ENCODE measurements at regions not wholly inside any gene's neighbourhood (a gene's known extent, or its start where the extent isn't known, plus 50 kb on each side); places are given as distances from the start of the nearest gene placed in this dataset.
"Not testable (repeated sequence)": the region's sequence is repeated elsewhere in the genome, so short reads cannot be mapped to it uniquely, and the experiment has no call there.

GRCh38 chr5:40226906-40227305, 452.8 kb upstream of the PTGER4 start:
- H3K4me3 ChIP-seq (ENCODE audit: low read depth in 1 of 2, low read length in 2 of 2) = no peak overlapping the region
- no peaks in the 10 kb centered on the region for H3K36me3 ChIP-seq (ENCODE audit: control insufficient read depth in 2 of 2, insufficient read depth in 2 of 2, low read length in 1 of 2)
- no peaks in the 10 kb centered on the region for H3K27me3 ChIP-seq (ENCODE audit: control insufficient read depth in 1 of 2, insufficient read depth in 2 of 2, low read length in 2 of 2)
- WGBS, 2 donors = 45 to 64% methylated on average over 2 of the region's 2 CpGs
- no peaks in the 10 kb centered on the region for H3K9me3 ChIP-seq (ENCODE audit: control insufficient read depth in 2 of 2, insufficient read depth in 1 of 2, low read depth in 1 of 2, low read length in 1 of 2)
- no peak overlapping the region for H3K27ac ChIP-seq (ENCODE audit: low read depth in 2 of 2, low read length in 1 of 2)
- H3K4me1 ChIP-seq (ENCODE audit: control insufficient read depth in 2 of 2, insufficient read depth in 2 of 2, low read length in 1 of 2) = peaks cover 0 to 2% of the 10 kb centered on the region in 2 donors

GRCh38 chr5:40225147-40225546, 454.6 kb upstream of the PTGER4 start:
- not testable (repeated sequence) for H3K27ac ChIP-seq (ENCODE audit: low read depth in 2 of 2, low read length in 1 of 2); H3K4me3 ChIP-seq (ENCODE audit: low read depth in 1 of 2, low read length in 2 of 2); H3K9me3 ChIP-seq (ENCODE audit: control insufficient read depth in 2 of 2, insufficient read depth in 1 of 2, low read depth in 1 of 2, low read length in 1 of 2); H3K4me1 ChIP-seq (ENCODE audit: control insufficient read depth in 2 of 2, insufficient read depth in 2 of 2, low read length in 1 of 2); H3K27me3 ChIP-seq (ENCODE audit: control insufficient read depth in 1 of 2, insufficient read depth in 2 of 2, low read length in 2 of 2); H3K36me3 ChIP-seq (ENCODE audit: control insufficient read depth in 2 of 2, insufficient read depth in 2 of 2, low read length in 1 of 2)
- WGBS, 2 donors = 70 to 83% methylated on average over 1 to 2 of the region's 2 CpGs

- Histone ChIP-seq H3K27me3 (ENCODE audit: control insufficient read depth in 1 of 2, insufficient read depth in 2 of 2, low read length in 2 of 2) (no peaks in the 10 kb centered on the region), H3K4me1 (ENCODE audit: control insufficient read depth in 2 of 2, insufficient read depth in 2 of 2, low read length in 1 of 2) (peaks cover 0 to 2% of the 10 kb centered on the region in 2 donors), H3K27ac (ENCODE audit: low read depth in 2 of 2, low read length in 1 of 2) (no peak overlapping the region), H3K36me3 (ENCODE audit: control insufficient read depth in 2 of 2, insufficient read depth in 2 of 2, low read length in 1 of 2) (no peaks in the 10 kb centered on the region), H3K9me3 (ENCODE audit: control insufficient read depth in 2 of 2, insufficient read depth in 1 of 2, low read depth in 1 of 2, low read length in 1 of 2) (no peaks in the 10 kb centered on the region), H3K4me3 (ENCODE audit: low read depth in 1 of 2, low read length in 2 of 2) (no peak overlapping the region)
- WGBS, 2 donors = 60 to 73% methylated on average over 2 of the region's 2 CpGs
These were observed 455.3 kb upstream of the PTGER4 start for GRCh38 chr5:40224421-40224820.

- H3K36me3 ChIP-seq (ENCODE audit: control insufficient read depth in 2 of 2, insufficient read depth in 2 of 2, low read length in 1 of 2) = no peaks in the 10 kb centered on the region
- no peak overlapping the region for H3K27ac ChIP-seq (ENCODE audit: low read depth in 2 of 2, low read length in 1 of 2)
- H3K4me3 ChIP-seq (ENCODE audit: low read depth in 1 of 2, low read length in 2 of 2) = no peak overlapping the region
- H3K9me3 ChIP-seq (ENCODE audit: control insufficient read depth in 2 of 2, insufficient read depth in 1 of 2, low read depth in 1 of 2, low read length in 1 of 2) = no peaks in the 10 kb centered on the region
- H3K27me3 ChIP-seq (ENCODE audit: control insufficient read depth in 1 of 2, insufficient read depth in 2 of 2, low read length in 2 of 2) = no peaks in the 10 kb centered on the region
- H3K4me1 ChIP-seq (ENCODE audit: control insufficient read depth in 2 of 2, insufficient read depth in 2 of 2, low read length in 1 of 2) = peaks cover 0 to 2% of the 10 kb centered on the region in 2 donors
- 75 to 76% methylated on average over 5 of the region's 5 CpGs for WGBS, 2 donors
These were observed 455.8 kb upstream of the PTGER4 start for GRCh38 chr5:40223884-40224402.

GRCh38 chr5:40221796-40222195, 457.9 kb upstream of the PTGER4 start:
- Histone ChIP-seq H3K36me3 (ENCODE audit: control insufficient read depth in 2 of 2, insufficient read depth in 2 of 2, low read length in 1 of 2) (no peaks in the 10 kb centered on the region), H3K9me3 (ENCODE audit: control insufficient read depth in 2 of 2, insufficient read depth in 1 of 2, low read depth in 1 of 2, low read length in 1 of 2) (no peaks in the 10 kb centered on the region), H3K27me3 (ENCODE audit: control insufficient read depth in 1 of 2, insufficient read depth in 2 of 2, low read length in 2 of 2) (no peaks in the 10 kb centered on the region), H3K4me3 (ENCODE audit: low read depth in 1 of 2, low read length in 2 of 2) (no peak overlapping the region), H3K27ac (ENCODE audit: low read depth in 2 of 2, low read length in 1 of 2) (no peak overlapping the region), H3K4me1 (ENCODE audit: control insufficient read depth in 2 of 2, insufficient read depth in 2 of 2, low read length in 1 of 2) (no peaks in the 10 kb centered on the region)
- WGBS, 2 donors = 77 to 82% methylated on average over 4 of the region's 4 CpGs

- Histone ChIP-seq H3K4me1 (ENCODE audit: control insufficient read depth in 2 of 2, insufficient read depth in 2 of 2, low read length in 1 of 2) (no peaks in the 10 kb centered on the region), H3K27me3 (ENCODE audit: control insufficient read depth in 1 of 2, insufficient read depth in 2 of 2, low read length in 2 of 2) (no peaks in the 10 kb centered on the region), H3K4me3 (ENCODE audit: low read depth in 1 of 2, low read length in 2 of 2) (no peak overlapping the region), H3K36me3 (ENCODE audit: control insufficient read depth in 2 of 2, insufficient read depth in 2 of 2, low read length in 1 of 2) (no peaks in the 10 kb centered on the region), H3K9me3 (ENCODE audit: control insufficient read depth in 2 of 2, insufficient read depth in 1 of 2, low read depth in 1 of 2, low read length in 1 of 2) (no peaks in the 10 kb centered on the region), H3K27ac (ENCODE audit: low read depth in 2 of 2, low read length in 1 of 2) (no peak overlapping the region)
- 56 to 73% methylated on average over 2 of the region's 2 CpGs for WGBS, 2 donors
These were observed 458.5 kb upstream of the PTGER4 start for GRCh38 chr5:40221255-40221654.

GRCh38 chr5:40220260-40220659, 459.5 kb upstream of the PTGER4 start:
- H3K27ac ChIP-seq (ENCODE audit: low read depth in 2 of 2, low read length in 1 of 2) = no peak overlapping the region
- H3K9me3 ChIP-seq (ENCODE audit: control insufficient read depth in 2 of 2, insufficient read depth in 1 of 2, low read depth in 1 of 2, low read length in 1 of 2) = no peaks in the 10 kb centered on the region
- no peaks in the 10 kb centered on the region for H3K27me3 ChIP-seq (ENCODE audit: control insufficient read depth in 1 of 2, insufficient read depth in 2 of 2, low read length in 2 of 2)
- no peaks in the 10 kb centered on the region for H3K4me1 ChIP-seq (ENCODE audit: control insufficient read depth in 2 of 2, insufficient read depth in 2 of 2, low read length in 1 of 2)
- WGBS, 2 donors = 71 to 82% methylated on average over 2 of the region's 2 CpGs
- no peak overlapping the region for H3K4me3 ChIP-seq (ENCODE audit: low read depth in 1 of 2, low read length in 2 of 2)
- H3K36me3 ChIP-seq (ENCODE audit: control insufficient read depth in 2 of 2, insufficient read depth in 2 of 2, low read length in 1 of 2) = no peaks in the 10 kb centered on the region

GRCh38 chr5:40217553-40217952, 462.2 kb upstream of the PTGER4 start:
- Histone ChIP-seq H3K9me3 (ENCODE audit: control insufficient read depth in 2 of 2, insufficient read depth in 1 of 2, low read depth in 1 of 2, low read length in 1 of 2) (no peaks in the 10 kb centered on the region), H3K36me3 (ENCODE audit: control insufficient read depth in 2 of 2, insufficient read depth in 2 of 2, low read length in 1 of 2) (no peaks in the 10 kb centered on the region), H3K4me1 (ENCODE audit: control insufficient read depth in 2 of 2, insufficient read depth in 2 of 2, low read length in 1 of 2) (no peaks in the 10 kb centered on the region), H3K27me3 (ENCODE audit: control insufficient read depth in 1 of 2, insufficient read depth in 2 of 2, low read length in 2 of 2) (no peaks in the 10 kb centered on the region), H3K27ac (ENCODE audit: low read depth in 2 of 2, low read length in 1 of 2) (no peak overlapping the region), H3K4me3 (ENCODE audit: low read depth in 1 of 2, low read length in 2 of 2) (no peak overlapping the region)
- WGBS, 2 donors = 83 to 85% methylated on average over 4 of the region's 4 CpGs

- Histone ChIP-seq H3K27me3 (ENCODE audit: control insufficient read depth in 1 of 2, insufficient read depth in 2 of 2, low read length in 2 of 2) (no peaks in the 10 kb centered on the region), H3K4me3 (ENCODE audit: low read depth in 1 of 2, low read length in 2 of 2) (no peak overlapping the region), H3K27ac (ENCODE audit: low read depth in 2 of 2, low read length in 1 of 2) (no peak overlapping the region), H3K4me1 (ENCODE audit: control insufficient read depth in 2 of 2, insufficient read depth in 2 of 2, low read length in 1 of 2) (no peaks in the 10 kb centered on the region), H3K9me3 (ENCODE audit: control insufficient read depth in 2 of 2, insufficient read depth in 1 of 2, low read depth in 1 of 2, low read length in 1 of 2) (no peaks in the 10 kb centered on the region), H3K36me3 (ENCODE audit: control insufficient read depth in 2 of 2, insufficient read depth in 2 of 2, low read length in 1 of 2) (no peaks in the 10 kb centered on the region)
- 93 to 96% methylated on average over 1 of the region's 1 CpG for WGBS, 2 donors
These were observed 469.0 kb upstream of the PTGER4 start for GRCh38 chr5:40210694-40211093.

GRCh38 chr5:40206030-40206429, 473.7 kb upstream of the PTGER4 start:
- H3K4me1 ChIP-seq (ENCODE audit: control insufficient read depth in 2 of 2, insufficient read depth in 2 of 2, low read length in 1 of 2) = no peaks in the 10 kb centered on the region
- H3K9me3 ChIP-seq (ENCODE audit: control insufficient read depth in 2 of 2, insufficient read depth in 1 of 2, low read depth in 1 of 2, low read length in 1 of 2) = no peaks in the 10 kb centered on the region
- H3K27me3 ChIP-seq (ENCODE audit: control insufficient read depth in 1 of 2, insufficient read depth in 2 of 2, low read length in 2 of 2) = no peaks in the 10 kb centered on the region
- no peak overlapping the region for H3K4me3 ChIP-seq (ENCODE audit: low read depth in 1 of 2, low read length in 2 of 2)
- H3K36me3 ChIP-seq (ENCODE audit: control insufficient read depth in 2 of 2, insufficient read depth in 2 of 2, low read length in 1 of 2) = no peaks in the 10 kb centered on the region
- WGBS, 2 donors = 87 to 89% methylated on average over 2 of the region's 2 CpGs
- no peak overlapping the region for H3K27ac ChIP-seq (ENCODE audit: low read depth in 2 of 2, low read length in 1 of 2)

Measured in esophagus (tissue), 2 donors.